Mucosa of descending colon (tissue), 3 donors: ENCODE measurements at regions not wholly inside any gene's neighbourhood (a gene's known extent, or its start where the extent isn't known, plus 50 kb on each side); places are given as distances from the start of the nearest gene placed in this dataset.
A peak's percentile ranks its signal among the peaks of the same experiment; 100 is the strongest.

Experiments used
- ATAC-seq: fragments of 200-7000 bp; cut with Tn5 transposase; one replicate; pipeline ENCODE4 v1.9.1; 2020; ENCODE audit warnings: mild to moderate bottlenecking, moderate library complexity
- DNase-seq, 3 donors: peaks; one replicate each; pipeline ENCODE4 v3.0.0-alpha.2; 2020
- H3K36me3 ChIP-seq: fragments of 200-600 bp; one replicate; pipeline ENCODE4 v1.8.0; 2021; ENCODE audit warnings: low read depth, mild to moderate bottlenecking
- H3K4me1 ChIP-seq: fragments of 200-600 bp; one replicate; pipeline ENCODE4 v1.8.0; 2021; ENCODE audit warnings: low read depth, mild to moderate bottlenecking
- H3K4me3 ChIP-seq: fragments of 200-600 bp; one replicate; pipeline ENCODE4 v1.8.0; 2021; ENCODE audit warnings: mild to moderate bottlenecking
- H3K9me3 ChIP-seq: fragments of 200-600 bp; one replicate; pipeline ENCODE4 v1.8.0; 2021; ENCODE audit warnings: mild to moderate bottlenecking
- intact Hi-C, 2 donors: fragments of 100-400 bp; cut with DNase I in 1 of 2; cut with micrococcal nuclease in 1 of 2; formaldehyde crosslinking; loops; one replicate each; pipeline versions ENCODE4 v1.11.0 to v1.11.1; 2022; cut with DNase I, micrococcal nuclease
- TF ChIP-seq, protein P1 (sequence below): fragments of 200-600 bp; IDR thresholded peaks from one replicate; pipeline ENCODE4 v1.8.0; 2022; ENCODE audit warnings: antibody characterized with exemption, mild to moderate bottlenecking
- donor health status: DM: no; HTN: no; CAD: no; lungs with moderate emphysema.
- donor health status: DM: no; HTN: no; CAD: no.
- donor health status: DM: no; HTN: yes; CAD: no.

DNA sequence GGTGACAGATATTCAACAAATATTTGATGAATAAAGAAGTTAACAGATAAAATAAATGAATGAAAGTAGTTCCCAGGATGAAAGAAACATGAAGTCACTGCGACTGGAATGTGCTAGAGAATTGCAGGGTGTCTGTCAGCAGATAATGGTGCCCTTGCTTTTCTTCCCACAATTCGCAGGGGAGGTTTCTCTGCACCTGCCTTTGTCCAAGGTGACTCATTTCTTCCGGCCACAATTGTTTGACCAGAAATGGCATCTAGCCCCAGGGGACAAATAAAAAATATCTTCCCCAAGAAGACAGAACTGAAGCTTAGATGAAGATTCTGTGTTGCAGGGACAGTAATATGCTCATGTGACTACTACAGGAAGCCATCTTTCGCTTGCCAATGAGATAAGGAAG lies 316.1 kb upstream of the TBX3 start:
- no peak for DNase-seq

DNA sequence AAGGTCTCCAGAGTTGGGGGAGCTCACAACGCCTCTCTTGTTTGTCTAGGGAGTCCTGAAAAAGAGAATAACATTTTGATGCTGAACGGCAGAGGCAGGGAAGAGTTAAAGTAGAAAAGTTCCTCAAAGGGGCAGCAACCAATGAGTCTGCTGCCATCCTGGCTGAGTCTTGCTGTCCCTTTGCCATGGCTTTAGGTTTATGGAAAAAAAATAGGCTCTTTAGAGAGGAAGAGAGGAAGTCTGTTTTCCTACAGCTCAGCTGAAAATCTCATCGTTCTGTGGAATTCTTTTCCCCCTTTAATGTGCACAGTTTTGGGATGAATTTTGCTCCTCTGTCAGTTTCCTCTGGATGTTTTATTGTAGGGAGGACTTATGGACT lies 314.8 kb upstream of the TBX3 start:
- Histone ChIP-seq H3K9me3 (no peaks in the 10 kb centered on the region), H3K36me3 (no peaks in the 10 kb centered on the region), H3K4me1 (no peaks in the 10 kb centered on the region), H3K4me3 (no peak overlapping the region)
- DNase-seq (no peak), ATAC-seq (no peak)
- TF ChIP-seq, protein P1, sequence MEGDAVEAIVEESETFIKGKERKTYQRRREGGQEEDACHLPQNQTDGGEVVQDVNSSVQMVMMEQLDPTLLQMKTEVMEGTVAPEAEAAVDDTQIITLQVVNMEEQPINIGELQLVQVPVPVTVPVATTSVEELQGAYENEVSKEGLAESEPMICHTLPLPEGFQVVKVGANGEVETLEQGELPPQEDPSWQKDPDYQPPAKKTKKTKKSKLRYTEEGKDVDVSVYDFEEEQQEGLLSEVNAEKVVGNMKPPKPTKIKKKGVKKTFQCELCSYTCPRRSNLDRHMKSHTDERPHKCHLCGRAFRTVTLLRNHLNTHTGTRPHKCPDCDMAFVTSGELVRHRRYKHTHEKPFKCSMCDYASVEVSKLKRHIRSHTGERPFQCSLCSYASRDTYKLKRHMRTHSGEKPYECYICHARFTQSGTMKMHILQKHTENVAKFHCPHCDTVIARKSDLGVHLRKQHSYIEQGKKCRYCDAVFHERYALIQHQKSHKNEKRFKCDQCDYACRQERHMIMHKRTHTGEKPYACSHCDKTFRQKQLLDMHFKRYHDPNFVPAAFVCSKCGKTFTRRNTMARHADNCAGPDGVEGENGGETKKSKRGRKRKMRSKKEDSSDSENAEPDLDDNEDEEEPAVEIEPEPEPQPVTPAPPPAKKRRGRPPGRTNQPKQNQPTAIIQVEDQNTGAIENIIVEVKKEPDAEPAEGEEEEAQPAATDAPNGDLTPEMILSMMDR = no peak
- intact Hi-C loops = no loop called here

More for the DNA sequence above, 316.1 kb upstream of the TBX3 start:
- Histone ChIP-seq H3K36me3 (no peaks in the 10 kb centered on the region), H3K4me1 (no peaks in the 10 kb centered on the region), H3K9me3 (no peaks in the 10 kb centered on the region), H3K4me3 (no peak overlapping the region)
- no peak for ATAC-seq
- intact Hi-C loops = no loop called here
- TF ChIP-seq, protein P1 = no peak

GRCh38 chr12:114998118-114998749 lies 314.3 kb upstream of the TBX3 start:
- no peak for ATAC-seq
- no peaks in the 10 kb centered on the region for H3K36me3 ChIP-seq
- H3K9me3 ChIP-seq = no peaks in the 10 kb centered on the region
- no peaks in the 10 kb centered on the region for H3K4me1 ChIP-seq
- H3K4me3 ChIP-seq = no peak overlapping the region
- DNase-seq = no peak
- intact Hi-C loops = no loop called here
- TF ChIP-seq, protein P1 = no peak

- Histone ChIP-seq H3K4me1 (no peaks in the 10 kb centered on the region), H3K4me3 (no peak overlapping the region), H3K36me3 (no peaks in the 10 kb centered on the region), H3K9me3 (no peaks in the 10 kb centered on the region)
- ATAC-seq = no peak
- DNase-seq = no peak
- intact Hi-C loops = no loop called here
- TF ChIP-seq, protein P1 = no peak
Observed at GRCh38 chr12:114996382-114996781, 312.4 kb upstream of the TBX3 start.

DNA sequence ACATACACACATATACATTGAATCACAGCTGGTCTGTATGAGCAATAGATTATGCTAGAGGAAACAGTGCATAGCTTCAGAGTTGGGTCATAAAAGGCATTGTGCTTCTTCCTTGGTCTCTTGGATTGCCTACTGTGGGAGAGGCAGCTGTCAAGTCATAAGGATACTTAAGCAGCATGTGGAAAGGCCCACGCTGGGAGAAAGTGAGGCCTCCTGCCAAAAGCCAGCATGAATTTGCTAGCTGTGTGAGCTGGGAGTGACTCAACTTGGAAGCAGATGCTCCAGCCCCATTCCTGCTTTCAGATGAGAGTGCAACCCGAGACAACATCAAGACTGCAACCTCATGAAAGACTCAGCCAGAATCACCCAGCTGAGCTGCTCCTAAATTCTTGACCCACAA lies 311.9 kb upstream of the TBX3 start:
- ATAC-seq (no peak), DNase-seq (no peak)
- Histone ChIP-seq H3K4me3 (no peak overlapping the region), H3K36me3 (no peaks in the 10 kb centered on the region), H3K9me3 (no peaks in the 10 kb centered on the region), H3K4me1 (no peaks in the 10 kb centered on the region)
- TF ChIP-seq, protein P1 = no peak
- intact Hi-C loops = no loop called here

DNA sequence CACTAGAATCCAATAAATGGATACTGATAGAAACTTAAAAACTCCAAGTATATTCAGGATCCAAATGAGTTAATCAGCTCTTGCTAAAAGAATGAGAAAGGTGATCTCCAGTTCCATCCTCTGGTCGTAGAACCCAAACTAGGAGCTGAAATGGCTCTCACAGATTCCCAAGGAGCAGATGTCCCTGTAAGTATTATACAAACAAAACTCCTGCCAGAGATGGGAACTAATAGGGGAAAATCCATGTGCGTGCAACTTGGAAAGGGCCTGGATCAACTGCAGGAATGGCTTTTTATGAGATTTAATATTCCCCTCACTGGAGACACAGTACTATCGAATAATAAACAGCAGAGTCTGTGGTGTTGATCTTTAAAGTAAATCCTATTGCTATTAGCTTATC lies 309.2 kb upstream of the TBX3 start:
- Histone ChIP-seq H3K4me1 (no peaks in the 10 kb centered on the region), H3K36me3 (no peaks in the 10 kb centered on the region), H3K4me3 (no peak overlapping the region), H3K9me3 (no peaks in the 10 kb centered on the region)
- intact Hi-C loops = no loop called here
- DNase-seq = peak in 1 of 3 donors; percentile 17
- ATAC-seq = no peak
- TF ChIP-seq, protein P1 = no peak
